Thyroid gland (tissue), 4 donors: ENCODE measurements at regions not wholly inside any gene's neighbourhood (a gene's known extent, or its start where the extent isn't known, plus 50 kb on each side); places are given as distances from the start of the nearest gene placed in this dataset.

ENCODE experiments used
- CTCF ChIP-seq, 6 experiments: fragments of 200-600 bp in 3 of 6; fragments of 450-650 bp in 3 of 6; sonication (generic) in 3 of 6; IDR thresholded peaks; one replicate each; pipeline ENCODE4 v1.5.1; 2016 to 2019; ENCODE audit warnings: antibody characterized with exemption in 6 of 6, mild to moderate bottlenecking in 2 of 6, inconsistent platforms in 1 of 6, moderate library complexity in 1 of 6
- POLR2A ChIP-seq, 2 donors: fragments of 450-650 bp; IDR thresholded peaks; one replicate each; pipeline ENCODE4 v1.6.1; 2017; ENCODE audit warnings: antibody characterized with exemption in 2 of 2, mild to moderate bottlenecking in 2 of 2, moderate library complexity in 1 of 2

- TF ChIP-seq CTCF (IDR thresholded peaks at IDR 0.05): no peak
- no peak for TF ChIP-seq POLR2A (IDR thresholded peaks at IDR 0.05)
Observed at GRCh38 chr2:21381421-21381820, 257.7 kb downstream of the TDRD15 start.
